HG03439 (cell line): ENCODE measurements at regions not wholly inside any gene's neighbourhood (a gene's known extent, or its start where the extent isn't known, plus 50 kb on each side); places are given as distances from the start of the nearest gene placed in this dataset.

Experiments used
- ATAC-seq: cut with Tn5 transposase; IDR thresholded peaks from one replicate; pipeline ENCODE4 v1.9.1; 2021; ENCODE audit warnings: mild to moderate bottlenecking, moderate library complexity; ENCODE audit not compliant: unreplicated experiment

DNA sequence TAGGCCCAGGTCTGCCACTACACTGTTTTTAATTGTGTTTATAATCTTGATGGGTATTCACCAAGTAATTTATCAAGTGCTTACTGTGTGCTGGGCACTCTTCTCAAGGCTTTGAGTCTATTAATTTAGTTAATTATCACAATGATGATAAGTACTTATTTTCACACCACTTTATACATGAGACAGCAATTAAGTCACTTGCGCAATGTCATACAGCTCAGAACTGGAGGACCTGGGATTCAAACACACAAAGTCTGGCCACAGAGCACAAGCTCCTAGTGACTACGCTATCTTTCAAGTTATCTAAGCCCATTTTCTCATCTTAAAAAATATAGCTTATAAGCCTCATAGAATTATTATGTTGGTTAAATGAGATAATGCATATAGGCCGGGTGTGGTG lies 85.0 kb downstream of the LLPH start:
- ATAC-seq: no peak

DNA sequence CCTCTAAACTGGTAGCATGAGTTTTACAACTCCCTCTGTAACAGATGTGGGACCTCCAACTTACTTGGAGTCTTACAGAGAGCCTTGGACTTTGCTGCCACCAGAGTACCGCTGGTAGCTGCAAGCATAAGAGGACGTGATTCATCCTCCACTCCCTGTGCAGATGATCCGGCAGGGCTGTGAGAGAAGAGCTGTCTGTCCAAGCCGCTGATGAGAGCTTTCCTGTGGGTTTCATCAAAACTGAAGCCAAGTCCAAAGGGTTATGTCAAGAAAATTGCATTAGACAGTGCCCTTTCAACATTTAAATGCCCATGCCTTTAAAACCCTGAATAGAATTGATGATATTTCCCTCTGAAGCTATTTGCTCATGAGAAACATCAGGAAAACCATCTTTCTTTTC lies 85.8 kb downstream of the LLPH start:
- ATAC-seq: no peak

DNA sequence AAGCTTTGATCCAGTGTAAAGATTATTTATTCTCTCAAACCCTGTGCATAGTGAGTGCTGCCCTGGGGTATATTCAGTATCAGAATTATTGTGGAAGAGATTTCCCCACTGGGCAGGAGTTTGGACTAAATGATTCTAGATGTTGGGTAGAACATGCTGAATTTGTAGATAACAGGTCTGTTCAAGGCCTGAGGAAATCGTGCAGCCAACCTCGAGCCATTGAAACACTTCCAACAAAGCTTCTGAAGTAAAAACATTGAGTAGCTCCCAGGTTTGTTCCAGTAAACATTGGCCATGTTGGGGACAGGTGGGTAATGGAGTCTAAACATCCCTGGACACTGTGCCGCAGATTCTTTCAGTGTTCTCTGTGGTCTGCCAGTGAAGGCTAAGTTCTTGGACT lies 87.5 kb downstream of the LLPH start:
- ATAC-seq: no peak

DNA sequence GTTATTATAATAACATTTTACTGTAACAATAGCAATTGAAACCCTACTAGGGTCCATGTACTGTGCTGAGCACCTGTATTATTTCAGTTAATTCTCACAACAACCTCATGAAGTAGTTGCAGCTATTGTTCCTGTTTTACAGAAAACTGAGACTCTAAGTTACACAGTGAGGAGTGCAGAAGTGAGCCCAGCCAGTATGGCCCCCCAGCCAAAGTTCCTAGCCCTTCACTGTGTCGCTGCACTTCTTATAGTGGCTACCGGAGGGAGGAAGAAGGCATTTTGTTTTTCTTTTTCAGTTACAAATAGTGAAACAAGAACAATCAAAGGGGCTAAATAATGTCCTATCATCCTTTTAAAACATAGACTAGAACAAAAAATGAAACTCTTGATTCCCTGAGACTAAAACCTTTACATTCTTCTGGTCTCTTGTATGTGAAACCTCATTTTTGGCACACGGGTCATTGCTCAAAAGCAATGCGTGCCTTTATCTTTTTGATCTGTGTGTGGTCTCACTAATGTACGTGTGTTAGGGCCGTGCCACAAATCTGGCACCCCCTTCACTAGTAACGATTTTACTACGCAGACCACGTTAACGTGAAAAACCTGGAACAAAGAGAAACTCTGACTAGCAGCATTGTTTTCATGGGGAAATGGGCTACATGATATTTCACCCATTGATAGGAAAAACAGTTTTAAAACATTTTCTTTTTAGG lies 88.7 kb downstream of the LLPH start:
- ATAC-seq: no peak

DNA sequence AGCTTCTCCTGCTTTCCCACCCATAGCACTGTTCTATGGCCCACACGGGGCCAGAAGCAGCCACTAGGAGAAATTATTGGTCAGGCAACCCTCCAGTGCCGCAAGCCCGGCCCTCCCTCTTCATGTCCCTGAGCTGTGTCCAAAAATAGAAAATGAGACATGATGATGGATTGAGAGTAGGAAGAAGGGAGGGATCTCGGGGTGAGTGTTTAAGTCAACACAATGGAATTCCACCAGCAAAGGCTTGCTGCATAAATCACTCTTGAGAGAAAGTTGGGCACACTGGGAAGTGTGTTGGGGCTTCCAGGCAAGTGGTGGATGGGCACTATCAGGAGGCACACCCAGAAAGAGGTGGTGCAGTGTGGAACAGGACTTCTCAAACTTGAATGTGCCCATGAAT lies 94.2 kb downstream of the LLPH start:
- ATAC-seq: no peak

DNA sequence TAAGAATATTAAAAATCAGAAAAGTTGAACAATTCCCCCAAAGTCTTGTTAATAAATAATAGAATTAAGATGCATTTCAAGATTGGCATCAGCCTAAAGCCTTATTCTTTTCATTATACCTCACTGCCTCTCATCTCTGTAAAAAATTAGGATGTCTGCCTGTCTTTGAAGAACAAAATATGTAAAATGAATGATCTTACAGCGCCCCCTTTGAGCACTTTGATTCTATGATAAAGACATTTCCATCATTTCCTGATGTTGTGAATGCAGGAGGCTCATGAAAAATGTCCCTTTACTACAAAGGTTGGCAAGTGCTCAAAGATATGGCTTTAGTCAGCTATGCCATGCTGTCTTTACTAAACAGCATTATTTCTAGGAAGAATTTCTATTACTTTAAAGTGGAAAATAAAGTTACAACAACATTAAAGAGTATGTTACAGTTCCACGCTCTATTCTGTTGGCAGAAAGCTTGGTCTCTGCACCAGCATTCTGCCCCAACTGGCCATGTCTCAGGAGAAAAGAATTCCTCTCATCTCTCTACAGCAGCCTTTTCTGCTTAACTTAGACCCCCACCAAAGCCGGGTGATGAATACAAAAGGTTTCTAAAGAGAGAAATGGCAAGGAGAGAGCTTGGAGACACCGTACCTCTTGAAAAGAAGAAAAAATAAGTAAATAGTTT lies 95.1 kb downstream of the LLPH start:
- no peak for ATAC-seq

DNA sequence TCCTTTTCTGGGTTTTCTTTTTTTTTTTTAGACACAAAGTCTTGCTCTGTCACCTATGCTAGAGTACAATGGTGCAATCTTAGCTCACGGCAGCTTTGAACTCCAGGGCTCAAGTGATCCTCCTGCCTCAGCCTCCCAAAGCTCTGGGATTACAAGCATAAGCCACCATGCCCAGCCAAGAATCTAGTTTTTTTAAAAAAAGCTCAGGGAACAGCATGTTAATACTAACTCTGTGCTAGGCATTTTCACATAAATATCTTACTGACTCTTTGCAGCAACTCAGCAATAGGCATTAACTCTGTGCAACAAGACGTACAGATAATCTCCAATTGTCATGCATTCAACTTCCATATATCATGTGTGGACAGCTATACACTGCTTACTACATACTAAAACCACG lies 97.4 kb downstream of the LLPH start:
- no peak for ATAC-seq

DNA sequence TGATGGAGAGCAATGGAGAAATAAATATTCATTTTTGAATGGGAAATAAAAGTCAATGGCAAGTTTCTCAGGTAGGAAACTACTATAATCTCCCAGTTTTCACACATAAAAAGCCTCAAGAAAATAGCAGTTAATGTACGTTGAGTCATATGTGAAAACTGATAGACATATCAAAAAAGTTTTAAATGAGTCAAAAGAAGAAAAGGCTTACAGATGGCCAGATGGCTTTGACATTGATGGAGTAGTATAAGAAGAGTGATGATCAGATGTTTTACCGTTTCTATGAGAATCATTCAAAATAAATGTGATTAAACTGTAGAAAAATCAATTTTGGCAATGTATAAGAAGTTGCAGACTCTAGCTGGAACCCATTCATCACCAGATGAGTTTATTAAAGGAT lies 97.8 kb downstream of the LLPH start:
- ATAC-seq: no peak

DNA sequence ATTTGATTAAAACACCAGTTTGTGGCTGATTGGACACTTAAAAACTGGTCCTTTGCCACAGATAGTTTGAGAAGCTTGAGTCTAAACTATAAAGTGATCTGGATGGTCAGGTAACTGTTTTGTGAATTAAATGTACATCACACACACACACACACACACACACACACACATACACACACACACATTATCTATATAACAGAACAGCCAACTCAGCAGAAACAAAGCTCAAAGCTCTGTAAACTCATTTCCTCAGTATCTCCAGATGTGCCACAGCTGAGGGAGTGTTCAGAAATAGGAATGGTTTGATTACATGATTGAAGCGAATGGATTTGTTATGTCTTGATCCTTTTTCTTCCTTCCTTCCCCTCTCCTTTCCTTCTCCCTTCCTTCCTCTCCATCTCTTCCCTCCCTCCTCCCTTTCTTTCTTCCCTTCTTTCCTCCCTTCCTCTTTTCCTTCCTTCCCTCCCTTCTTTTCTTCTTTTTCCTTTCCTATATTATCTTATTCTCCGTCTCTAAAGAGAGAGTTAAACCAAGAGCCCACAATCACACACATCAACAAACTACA lies 100.3 kb downstream of the LLPH start:
- no peak for ATAC-seq

DNA sequence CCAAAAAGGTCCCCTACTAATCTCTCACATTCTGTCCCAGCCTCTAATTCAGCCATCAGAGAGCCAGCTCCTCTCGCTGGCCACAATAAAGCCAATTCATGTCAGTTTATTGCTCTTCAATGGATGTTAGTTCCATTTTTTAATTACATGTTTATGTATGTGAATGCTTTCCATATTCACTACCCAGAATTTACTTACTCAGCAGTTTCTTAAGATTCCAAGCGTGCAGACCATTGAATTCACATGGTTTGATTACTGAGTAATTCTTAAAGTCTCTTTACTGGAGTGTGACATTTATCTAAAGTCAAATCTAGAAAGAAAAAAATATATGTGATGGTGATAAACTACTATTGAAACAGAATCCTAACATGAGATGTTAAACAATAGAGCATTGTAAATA lies 102.2 kb downstream of the LLPH start:
- ATAC-seq: no peak

DNA sequence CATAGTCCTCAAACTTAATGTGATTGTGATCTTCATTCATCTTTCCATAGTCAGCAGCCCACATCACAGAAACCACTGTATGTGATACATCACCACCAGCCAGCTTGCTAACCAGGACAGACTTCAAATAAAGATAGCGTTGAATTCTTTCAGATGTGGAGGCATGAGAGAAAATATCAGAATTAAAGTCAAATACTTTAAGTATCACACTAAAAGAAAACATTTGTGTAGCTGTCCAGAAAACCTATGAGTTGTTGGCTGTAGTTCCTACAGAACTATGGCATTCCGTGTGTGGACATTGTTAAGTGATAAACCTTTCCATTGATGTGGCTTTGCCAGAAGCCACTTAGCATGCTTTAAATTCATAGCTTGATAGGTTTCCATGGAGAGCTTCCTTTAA lies 105.1 kb downstream of the LLPH start:
- no peak for ATAC-seq

DNA sequence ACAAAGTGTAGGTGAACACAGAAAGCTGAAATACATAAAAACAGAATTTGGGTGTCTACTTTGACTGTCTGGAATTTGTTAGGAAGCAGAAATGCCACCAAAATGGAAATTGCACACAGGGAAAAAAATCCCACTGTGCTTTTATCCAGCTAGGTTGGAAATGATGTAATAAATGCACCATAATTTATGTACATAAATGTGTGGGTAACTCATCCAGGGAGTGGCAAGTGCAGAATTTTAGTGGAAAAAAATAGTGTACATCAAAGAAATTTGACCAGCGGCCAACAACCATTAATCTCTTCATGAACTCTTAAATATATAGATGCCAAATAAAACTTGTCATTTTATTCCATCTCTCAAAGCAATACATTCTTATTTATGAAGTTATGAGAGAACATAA lies 105.6 kb downstream of the LLPH start:
- ATAC-seq: no peak

DNA sequence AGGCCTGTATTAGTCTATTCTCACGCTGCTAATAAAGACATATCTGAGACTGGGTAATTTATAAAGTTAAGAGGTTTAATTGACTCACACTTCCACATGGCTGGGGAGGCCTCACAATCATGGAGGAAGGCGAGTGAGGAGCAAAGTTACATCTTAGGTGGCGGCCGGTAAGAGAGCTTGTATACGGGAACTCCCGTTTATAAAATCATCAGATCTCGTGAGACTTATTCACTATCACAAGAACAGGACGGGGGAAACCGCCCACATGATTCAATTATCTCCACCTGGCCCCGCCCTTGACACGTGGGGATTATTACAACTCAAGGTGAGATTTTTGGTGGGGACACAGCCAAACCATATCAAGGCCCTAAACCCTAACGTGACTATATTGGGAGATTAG lies 110.1 kb downstream of the LLPH start:
- ATAC-seq: no peak

DNA sequence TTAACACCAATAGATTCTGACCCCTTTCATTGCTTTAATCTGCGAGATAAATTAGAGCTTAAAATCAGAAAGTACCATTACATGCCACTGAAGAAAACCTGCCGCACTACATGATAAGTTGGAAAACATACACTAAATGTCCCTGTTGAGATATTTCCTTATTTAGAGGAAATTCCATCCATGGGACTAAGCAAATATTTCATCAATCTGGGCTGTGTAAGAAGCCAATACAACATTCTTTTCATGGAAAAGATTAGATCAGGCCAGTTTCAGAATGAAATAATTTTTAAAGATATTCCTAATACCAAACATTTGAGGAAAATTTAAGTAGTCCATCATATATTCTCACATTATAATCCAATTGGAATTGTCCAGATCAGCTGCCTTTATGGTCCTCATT lies 112.8 kb downstream of the LLPH start:
- no peak for ATAC-seq
